Sigmoid colon (tissue), 6 donors: ENCODE measurements at regions not wholly inside any gene's neighbourhood (a gene's known extent, or its start where the extent isn't known, plus 50 kb on each side); places are given as distances from the start of the nearest gene placed in this dataset.

Experiments used
- DNase-seq: peaks from one replicate; pipeline ENCODE4 v3.0.0-alpha.2; 2019
- H3K27ac ChIP-seq, 4 donors: fragments of 200-600 bp; sonication (generic); one replicate each; pipeline ENCODE4 v1.5.1; 2016 to 2019; ENCODE audit warnings: mild to moderate bottlenecking in 1 of 4
- H3K27me3 ChIP-seq, 3 donors: fragments of 200-600 bp; sonication (generic); one replicate each; pipeline ENCODE4 v1.5.1; 2019; ENCODE audit warnings: mild to moderate bottlenecking in 1 of 3
- H3K36me3 ChIP-seq, 4 donors: fragments of 200-600 bp; sonication (generic); one replicate each; pipeline ENCODE4 v1.5.1; 2016 to 2019
- H3K4me1 ChIP-seq, 4 donors: fragments of 200-600 bp; sonication (generic); one replicate each; pipeline ENCODE4 v1.5.1; 2017 to 2019
- H3K4me3 ChIP-seq, 4 donors: fragments of 200-600 bp; sonication (generic); one replicate each; pipeline ENCODE4 v1.5.1; 2017 to 2019; ENCODE audit warnings: mild to moderate bottlenecking in 2 of 4, moderate library complexity in 1 of 4
- H3K9me3 ChIP-seq, 4 donors: fragments of 200-600 bp in 3 of 4; sonication (generic) in 3 of 4; one replicate each; pipeline versions ENCODE4 v1.5.1 to v1.6.1; 2013 to 2019
- EP300 ChIP-seq, 4 donors: sonication (generic); formaldehyde crosslinking; IDR thresholded peaks; one replicate each; pipeline ENCODE4 v1.6.1; 2017; ENCODE audit warnings: antibody characterized with exemption in 4 of 4
- POLR2A ChIP-seq, 2 donors: fragments of 450-650 bp; IDR thresholded peaks; one replicate each; pipeline ENCODE4 v1.6.1; 2016; ENCODE audit warnings: antibody characterized with exemption in 2 of 2, mild to moderate bottlenecking in 2 of 2, moderate library complexity in 2 of 2
- POLR2AphosphoS5 ChIP-seq, 4 donors: sonication (generic); formaldehyde crosslinking; IDR thresholded peaks; one replicate each; pipeline ENCODE4 v1.6.1; 2017; ENCODE audit warnings: antibody characterized with exemption in 4 of 4
- WGBS, 2 donors: extraction: QIAGEN DNeasy Blood & Tissue Kit; methylation state at CpG; one replicate each; pipeline ENCODE4 v1.1.7; 2013; 5-methylcytosine and 5-hydroxymethylcytosine counted together
- intact Hi-C: fragments of 100-400 bp; cut with DNase I; formaldehyde crosslinking; loops from one replicate; pipeline ENCODE4 v1.15.1; 2023
- TF ChIP-seq, protein P1 (sequence below), 4 experiments: fragments of 450-650 bp in 3 of 4; fragments of 200-600 bp in 1 of 4; IDR thresholded peaks; one replicate each; pipeline ENCODE4 v1.5.1; 2016 to 2019; ENCODE audit warnings: antibody characterized with exemption in 4 of 4, mild to moderate bottlenecking in 3 of 4, moderate library complexity in 2 of 4
- donor health status: healthy with polysubstance abuse.
- donor health status: healthy.

DNA sequence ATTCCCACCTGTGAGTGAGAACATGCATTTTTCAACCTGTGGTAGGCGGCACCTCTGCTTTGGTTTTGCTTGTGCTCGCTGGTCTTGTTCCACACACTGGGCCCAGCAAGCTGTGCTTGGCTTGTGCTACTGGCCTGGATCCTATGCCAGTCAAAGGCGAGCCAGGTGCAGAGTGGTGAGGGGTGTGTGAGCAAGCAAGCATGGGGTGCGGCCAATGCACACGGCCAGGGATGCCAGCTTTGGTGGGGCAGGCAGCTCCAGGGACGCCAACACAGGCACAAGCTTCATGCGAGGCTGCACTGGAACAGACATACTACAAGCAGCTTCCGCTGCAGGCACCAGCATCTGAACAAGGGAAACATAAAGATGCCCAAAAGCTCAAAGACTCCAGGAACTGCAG is 654.9 kb upstream of the EYS start:
- H3K4me1 ChIP-seq = no peaks in the 10 kb centered on the region

DNA sequence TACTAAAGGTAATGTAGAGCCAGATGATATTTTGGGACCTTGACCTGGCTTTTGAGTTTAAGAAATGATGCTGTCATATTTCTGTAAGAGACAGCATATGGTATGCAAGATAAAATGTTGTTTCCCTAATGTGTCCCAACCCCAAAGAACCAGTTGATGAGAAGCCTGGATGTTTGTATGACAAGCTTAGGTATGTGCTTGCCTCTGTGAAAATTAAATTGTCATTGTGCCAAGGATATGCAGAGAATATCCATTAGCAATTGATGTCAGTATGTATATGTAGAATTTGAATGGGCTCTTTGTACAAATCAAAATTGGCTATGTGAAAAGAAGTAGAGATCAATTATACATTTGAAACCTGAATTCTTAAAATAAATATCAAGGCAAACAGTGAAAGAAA is 650.8 kb upstream of the EYS start:
- no peak for DNase-seq
- Histone ChIP-seq H3K9me3 (no peaks in the 10 kb centered on the region), H3K27ac (no peak overlapping the region), H3K4me1 (no peaks in the 10 kb centered on the region), H3K36me3 (no peaks in the 10 kb centered on the region), H3K27me3 (no peaks in the 10 kb centered on the region), H3K4me3 (no peak overlapping the region)
- TF ChIP-seq POLR2A (IDR thresholded peaks at IDR 0.05) (no peak), POLR2AphosphoS5 (IDR thresholded peaks at IDR 0.05) (no peak), EP300 (IDR thresholded peaks at IDR 0.05) (no peak)
- TF ChIP-seq, protein P1, sequence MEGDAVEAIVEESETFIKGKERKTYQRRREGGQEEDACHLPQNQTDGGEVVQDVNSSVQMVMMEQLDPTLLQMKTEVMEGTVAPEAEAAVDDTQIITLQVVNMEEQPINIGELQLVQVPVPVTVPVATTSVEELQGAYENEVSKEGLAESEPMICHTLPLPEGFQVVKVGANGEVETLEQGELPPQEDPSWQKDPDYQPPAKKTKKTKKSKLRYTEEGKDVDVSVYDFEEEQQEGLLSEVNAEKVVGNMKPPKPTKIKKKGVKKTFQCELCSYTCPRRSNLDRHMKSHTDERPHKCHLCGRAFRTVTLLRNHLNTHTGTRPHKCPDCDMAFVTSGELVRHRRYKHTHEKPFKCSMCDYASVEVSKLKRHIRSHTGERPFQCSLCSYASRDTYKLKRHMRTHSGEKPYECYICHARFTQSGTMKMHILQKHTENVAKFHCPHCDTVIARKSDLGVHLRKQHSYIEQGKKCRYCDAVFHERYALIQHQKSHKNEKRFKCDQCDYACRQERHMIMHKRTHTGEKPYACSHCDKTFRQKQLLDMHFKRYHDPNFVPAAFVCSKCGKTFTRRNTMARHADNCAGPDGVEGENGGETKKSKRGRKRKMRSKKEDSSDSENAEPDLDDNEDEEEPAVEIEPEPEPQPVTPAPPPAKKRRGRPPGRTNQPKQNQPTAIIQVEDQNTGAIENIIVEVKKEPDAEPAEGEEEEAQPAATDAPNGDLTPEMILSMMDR (IDR thresholded peaks at IDR 0.05) = no peak
- intact Hi-C loops = no loop called here

More for the DNA sequence above, 654.9 kb upstream of the EYS start:
- H3K36me3 ChIP-seq = no peaks in the 10 kb centered on the region
- intact Hi-C loops = no loop called here
- no peak for DNase-seq
- no peak overlapping the region for H3K4me3 ChIP-seq
- H3K27ac ChIP-seq = no peak overlapping the region
- no peaks in the 10 kb centered on the region for H3K9me3 ChIP-seq
- 88 to 93% methylated on average over 8 of the region's 8 CpGs for WGBS, 2 donors
- H3K27me3 ChIP-seq = no peaks in the 10 kb centered on the region
- TF ChIP-seq, protein P1 (IDR thresholded peaks at IDR 0.05) = no peak
- TF ChIP-seq POLR2AphosphoS5 (IDR thresholded peaks at IDR 0.05) (no peak), POLR2A (IDR thresholded peaks at IDR 0.05) (no peak), EP300 (IDR thresholded peaks at IDR 0.05) (no peak)

DNA sequence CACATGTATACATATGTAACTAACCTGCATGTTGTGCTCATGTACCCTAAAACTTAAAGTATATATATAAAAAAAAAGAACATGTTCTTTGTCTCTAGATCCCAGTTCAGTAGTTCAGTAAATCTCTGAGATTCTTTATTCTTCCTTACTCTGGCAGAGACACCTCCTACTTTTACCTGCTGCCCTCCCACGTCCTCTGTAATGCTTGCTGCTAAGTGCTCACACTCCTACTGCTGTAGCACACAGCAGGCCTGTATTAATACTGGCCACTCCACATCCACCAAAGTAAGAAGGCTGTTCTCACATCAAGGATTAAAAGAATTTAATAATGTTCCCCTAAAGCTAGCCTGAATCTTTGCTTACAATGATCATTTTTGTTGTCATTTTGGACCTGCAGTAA is 648.4 kb upstream of the EYS start:
- intact Hi-C loops = no loop called here
- no peak overlapping the region for H3K4me3 ChIP-seq
- no peak for DNase-seq
- TF ChIP-seq, protein P1 (IDR thresholded peaks at IDR 0.05) = no peak
- TF ChIP-seq POLR2AphosphoS5 (IDR thresholded peaks at IDR 0.05) (no peak), EP300 (IDR thresholded peaks at IDR 0.05) (no peak), POLR2A (IDR thresholded peaks at IDR 0.05) (no peak)
- H3K36me3 ChIP-seq = no peaks in the 10 kb centered on the region
- H3K9me3 ChIP-seq = no peaks in the 10 kb centered on the region
- no peaks in the 10 kb centered on the region for H3K27me3 ChIP-seq
- 36 to 71% methylated on average over 1 of the region's 1 CpG for WGBS, 2 donors
- no peak overlapping the region for H3K27ac ChIP-seq
- H3K4me1 ChIP-seq = no peaks in the 10 kb centered on the region

DNA sequence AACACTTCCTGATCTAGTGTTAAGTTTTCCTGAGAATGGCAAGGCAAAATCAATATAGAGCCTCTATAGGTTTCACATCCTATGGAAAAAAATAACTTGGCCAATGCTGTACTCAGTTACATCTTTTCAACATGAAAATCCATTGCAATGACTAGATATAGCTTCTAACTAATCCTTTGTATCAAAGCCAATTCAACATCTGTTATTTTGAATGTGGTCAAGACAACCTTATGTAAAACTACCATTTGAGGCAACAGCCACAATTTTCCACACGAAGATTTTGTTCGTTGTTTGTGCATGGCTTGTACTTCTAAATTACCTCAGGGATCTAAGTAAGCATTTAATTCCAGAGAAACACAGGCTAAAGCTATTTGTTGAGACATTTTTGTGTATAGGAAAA is 637.8 kb upstream of the EYS start:
- no peak overlapping the region for H3K4me3 ChIP-seq
- H3K27ac ChIP-seq = no peak overlapping the region
- no peaks in the 10 kb centered on the region for H3K4me1 ChIP-seq
- H3K9me3 ChIP-seq = no peaks in the 10 kb centered on the region
- no peaks in the 10 kb centered on the region for H3K27me3 ChIP-seq
- no peaks in the 10 kb centered on the region for H3K36me3 ChIP-seq
- no peak for DNase-seq
- intact Hi-C loops = no loop called here
- 33 to 57% methylated on average over 2 of the region's 2 CpGs for WGBS, 2 donors
- TF ChIP-seq POLR2AphosphoS5 (IDR thresholded peaks at IDR 0.05) (no peak), EP300 (IDR thresholded peaks at IDR 0.05) (no peak), POLR2A (IDR thresholded peaks at IDR 0.05) (no peak)
- TF ChIP-seq, protein P1 (IDR thresholded peaks at IDR 0.05) = no peak

DNA sequence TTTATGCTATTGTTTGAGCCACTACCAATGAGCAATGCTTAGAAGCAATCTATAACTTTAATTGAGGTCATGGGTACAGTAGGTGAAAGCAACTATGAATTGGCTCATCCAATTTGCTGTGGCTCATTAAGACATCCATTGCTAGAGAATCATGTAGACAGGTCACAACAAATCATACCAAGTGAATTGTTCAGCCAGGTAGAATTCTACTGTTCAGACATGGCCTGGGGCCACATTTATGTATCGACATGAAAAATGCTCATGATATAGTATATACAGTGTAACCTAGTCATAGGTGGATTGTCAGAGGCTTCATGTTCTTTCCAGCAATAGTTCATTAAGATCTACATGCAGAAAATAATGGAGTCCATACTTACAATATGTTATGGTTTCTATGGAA is 633.7 kb upstream of the EYS start:
- WGBS, 2 donors = 95 to 97% methylated on average over 1 of the region's 1 CpG
- intact Hi-C loops = no loop called here
- Histone ChIP-seq H3K4me3 (no peak overlapping the region), H3K36me3 (no peaks in the 10 kb centered on the region), H3K27ac (no peak overlapping the region), H3K9me3 (no peaks in the 10 kb centered on the region), H3K4me1 (no peaks in the 10 kb centered on the region), H3K27me3 (no peaks in the 10 kb centered on the region)
- no peak for DNase-seq
- TF ChIP-seq POLR2A (IDR thresholded peaks at IDR 0.05) (no peak), EP300 (IDR thresholded peaks at IDR 0.05) (no peak), POLR2AphosphoS5 (IDR thresholded peaks at IDR 0.05) (no peak)
- TF ChIP-seq, protein P1 (IDR thresholded peaks at IDR 0.05) = no peak
